ENCODE measurements at regions not wholly inside any gene's neighbourhood (a gene's known extent, or its start where the extent isn't known, plus 50 kb on each side); places are given as distances from the start of the nearest gene placed in this dataset.
"Not testable (repeated sequence)": the region's sequence is repeated elsewhere in the genome, so short reads cannot be mapped to it uniquely, and the experiment has no call there.

DNA sequence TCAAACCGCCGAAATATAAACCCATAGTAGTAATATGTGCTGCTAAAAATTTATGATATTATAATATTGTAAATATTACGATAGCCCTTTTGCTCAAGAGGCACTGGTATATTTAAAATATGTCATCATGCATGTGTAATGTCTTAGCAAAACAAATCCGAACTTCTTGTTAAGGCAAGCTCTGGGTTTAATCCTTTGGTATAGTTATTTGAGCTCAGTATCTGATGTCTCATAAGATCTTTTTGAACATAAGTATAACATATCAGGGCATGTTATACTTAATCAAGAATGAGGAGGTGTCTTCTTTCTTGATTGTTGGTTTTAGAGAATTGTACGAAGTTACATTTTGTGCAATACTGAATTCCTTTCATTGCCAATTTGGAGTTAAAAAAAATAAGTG is 154.1 kb upstream of the CBLB start:
- no peak for DNase-seq

DNA sequence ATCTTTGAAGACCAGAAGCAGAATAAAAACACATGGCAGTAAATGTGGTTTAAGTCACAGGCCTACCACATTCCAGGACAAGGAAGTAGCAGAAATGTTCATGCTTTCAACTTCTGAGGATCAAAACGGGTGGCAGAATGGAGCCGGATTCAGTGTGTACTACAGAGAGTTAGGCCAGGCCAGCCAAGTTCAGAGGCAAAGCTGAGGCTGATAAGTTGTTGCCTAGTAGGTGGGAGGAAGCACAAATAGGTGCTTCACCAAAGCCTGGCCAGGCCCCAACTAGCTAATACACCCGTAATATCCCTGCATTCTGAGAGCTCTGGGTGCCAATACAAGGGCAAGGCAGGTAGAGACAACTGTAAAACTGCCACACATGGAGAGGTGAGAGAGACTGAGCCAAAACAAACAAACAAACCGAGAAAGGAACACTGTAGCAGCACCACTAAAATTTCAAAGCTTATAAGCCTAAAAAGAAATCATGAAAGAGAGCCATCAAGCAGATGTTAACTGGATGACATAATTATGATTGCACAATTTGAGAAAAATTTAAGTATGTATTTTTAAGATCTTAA is 156.4 kb upstream of the CBLB start:
- DNase-seq, result no peak

DNA sequence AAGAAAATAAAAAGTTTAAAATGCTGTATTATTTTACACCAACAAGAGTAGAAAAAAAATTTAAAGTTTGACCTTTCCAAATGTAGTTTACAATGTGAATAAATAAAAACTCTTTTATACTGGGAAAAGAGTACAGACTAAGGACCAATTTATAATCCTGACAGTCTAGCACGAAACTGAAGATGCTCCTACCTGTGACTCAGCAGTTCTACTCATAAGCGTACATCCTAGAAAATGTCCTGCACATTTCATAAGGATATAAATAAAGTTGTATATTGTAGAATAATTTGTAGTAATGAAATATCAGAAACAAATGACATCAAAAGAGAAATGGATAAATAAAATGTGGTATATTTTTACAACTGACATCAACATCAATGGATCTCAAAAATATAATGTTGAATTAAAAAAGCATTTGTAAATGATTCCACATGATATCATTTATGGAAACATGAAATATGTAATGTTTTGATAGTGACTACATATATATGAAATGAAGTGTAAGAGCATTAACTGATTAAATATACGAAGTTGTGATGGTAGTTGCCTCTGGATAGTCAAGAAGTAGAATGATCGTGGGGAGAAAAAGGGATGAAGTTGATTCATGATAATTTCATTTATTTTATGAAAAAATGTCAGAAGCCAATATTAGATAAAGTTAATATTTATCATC is 161.3 kb upstream of the CBLB start:
- no peak for DNase-seq

DNA sequence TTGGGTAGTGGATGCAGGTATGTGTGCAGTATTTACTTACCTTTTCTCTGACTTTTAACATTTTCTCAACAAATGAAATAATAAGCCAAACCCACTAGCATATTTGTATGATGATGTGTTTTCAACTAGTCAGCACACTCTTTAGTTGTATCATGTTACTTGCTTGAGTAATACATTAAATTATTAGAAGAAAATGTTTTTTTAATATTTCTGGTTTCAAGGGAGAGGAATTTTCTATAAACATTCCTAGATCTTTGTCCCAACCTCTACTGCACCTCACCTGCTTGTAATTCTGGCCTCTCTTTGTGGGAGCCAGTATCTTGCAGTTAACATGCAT is 161.8 kb upstream of the CBLB start:
- DNase-seq, result no peak

DNA sequence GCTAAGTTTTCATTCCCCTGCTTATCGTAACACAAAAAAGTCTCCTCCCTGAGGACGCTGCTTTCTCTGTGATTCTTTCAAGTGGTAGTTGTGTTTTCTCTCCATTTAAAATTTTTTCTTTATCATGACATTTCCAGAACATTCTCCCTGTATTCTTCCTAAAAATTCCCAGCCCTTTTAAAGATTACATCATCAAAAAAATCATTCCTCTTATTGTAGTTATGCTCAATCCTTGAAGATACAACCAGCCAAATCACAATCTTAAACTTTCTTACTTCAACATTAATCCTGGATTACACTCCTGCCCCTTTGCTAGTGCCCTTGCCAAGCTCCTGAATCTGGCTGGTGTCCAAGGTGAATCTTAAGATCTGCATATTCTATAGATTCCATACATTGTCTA is 163.7 kb upstream of the CBLB start:
- no peak for DNase-seq

DNA sequence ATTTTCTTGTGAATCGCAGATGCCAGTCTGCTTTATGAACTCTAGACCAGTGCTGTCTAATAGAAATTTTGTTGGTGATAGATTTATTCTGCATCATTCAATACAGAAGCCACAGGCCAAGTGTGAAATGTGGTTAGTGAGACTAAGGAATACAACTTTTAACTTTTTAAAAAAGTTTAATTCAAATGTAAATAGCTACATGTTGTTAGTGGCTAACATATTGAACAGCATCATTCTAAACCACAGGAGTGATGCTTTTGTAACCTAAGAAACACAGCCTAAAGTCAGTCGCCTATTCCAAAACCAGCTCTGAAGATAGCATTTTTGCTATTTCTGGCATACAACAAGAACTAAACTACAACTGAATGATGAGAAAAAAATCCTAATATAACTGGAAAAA is 164.8 kb upstream of the CBLB start:
- DNase-seq, result no peak

DNA sequence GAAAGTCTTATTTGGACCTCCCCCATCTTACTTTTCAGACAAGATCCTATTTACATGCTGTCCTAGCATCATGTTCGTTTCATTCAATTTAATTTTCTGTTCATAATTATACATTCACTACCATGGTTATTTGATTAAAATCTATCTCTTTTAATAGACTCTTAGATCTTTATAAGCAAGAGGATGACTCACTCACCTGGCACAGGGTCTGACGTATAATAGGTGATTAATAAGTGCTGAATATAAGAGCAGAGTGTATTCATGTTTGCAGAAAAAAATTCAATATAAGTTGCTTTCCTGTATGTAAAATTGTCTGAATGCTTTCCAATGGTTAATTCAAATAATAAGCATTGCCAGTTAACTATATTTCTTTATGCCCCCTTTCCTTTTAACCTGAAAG is 165.5 kb upstream of the CBLB start:
- DNase-seq, result no peak

DNA sequence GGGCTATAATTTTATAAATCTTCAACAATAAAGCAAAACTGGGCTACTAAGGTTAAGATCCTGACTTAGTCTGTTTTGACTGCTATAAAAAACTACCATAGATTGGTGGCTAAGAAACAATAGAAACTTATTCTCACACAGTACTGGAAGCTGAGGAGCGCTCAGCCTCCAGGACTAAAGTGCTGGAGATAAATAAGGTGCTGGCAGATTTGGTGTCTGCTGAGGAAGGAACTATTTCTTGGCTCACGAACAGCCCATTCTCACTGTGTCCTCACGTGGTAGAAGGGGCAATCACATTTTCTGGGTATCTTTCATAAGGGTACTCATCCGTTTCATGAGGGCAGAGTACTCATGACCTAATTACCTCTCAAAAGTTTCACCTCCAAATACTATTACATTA is 166.8 kb upstream of the CBLB start:
- no peak for DNase-seq

DNA sequence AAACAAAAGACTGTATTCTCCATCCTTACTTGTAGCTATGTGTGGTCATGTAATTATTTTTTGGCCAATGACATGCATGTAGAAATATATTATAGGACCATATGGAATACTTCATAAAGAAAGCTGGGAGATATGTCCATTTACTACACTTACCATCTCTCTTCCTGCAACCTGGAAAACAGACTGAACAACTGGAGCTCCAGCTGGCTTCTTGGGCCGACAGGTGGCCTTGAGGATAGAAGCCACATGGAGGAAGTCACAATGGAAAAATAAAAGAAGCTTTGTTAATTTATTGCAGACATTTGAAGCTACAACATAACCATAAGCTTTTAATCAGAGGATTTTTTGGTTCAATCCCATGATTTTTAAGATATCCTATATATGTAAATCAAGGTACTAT is 167.9 kb upstream of the CBLB start:
- DNase-seq, result no peak

DNA sequence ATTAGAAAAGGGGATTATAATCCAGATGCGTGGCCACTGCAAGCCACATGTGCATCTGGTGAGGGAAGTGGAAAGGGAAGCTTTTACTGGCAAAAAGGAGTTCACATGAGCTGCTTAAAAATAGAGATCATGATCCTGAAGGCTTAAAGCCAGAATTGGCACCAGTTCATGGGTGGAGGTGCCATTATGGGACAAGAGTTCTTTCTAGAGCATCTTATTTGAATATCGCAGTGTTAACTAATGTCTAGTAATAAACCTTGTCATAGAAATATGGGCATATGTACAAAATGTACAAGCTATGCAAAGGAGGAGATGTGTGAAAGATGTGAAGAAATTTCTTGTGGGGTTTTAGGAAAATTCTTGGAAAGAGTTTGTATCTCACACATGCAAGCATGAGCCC is 178.4 kb upstream of the CBLB start:
- DNase-seq, result no peak

DNA sequence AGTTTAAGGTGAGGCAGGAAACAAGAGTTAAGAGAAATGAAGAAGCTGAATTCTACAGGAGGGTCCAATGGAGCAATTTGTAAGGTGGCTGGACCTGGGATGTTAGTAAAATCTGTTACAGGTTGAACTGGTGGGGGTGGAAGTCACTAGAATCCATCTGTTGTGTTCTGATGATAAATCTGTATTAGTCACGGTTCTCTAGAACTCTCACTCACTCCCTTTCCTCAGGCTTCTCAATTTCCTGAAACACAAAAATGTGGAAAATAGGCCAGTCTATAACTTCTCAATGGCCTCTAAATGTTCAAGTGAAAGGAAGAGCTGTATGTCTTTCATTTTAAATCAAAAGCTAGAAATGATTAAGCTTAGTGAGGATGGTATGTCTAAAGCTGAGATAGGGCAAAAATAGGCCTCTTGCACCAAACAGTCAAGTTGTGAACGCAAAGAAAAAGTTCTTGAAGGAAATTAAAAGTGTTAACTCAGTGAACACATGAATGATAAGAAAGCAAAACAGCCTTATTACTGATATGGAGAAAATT is 180.2 kb upstream of the CBLB start:
- DNase-seq, result no peak

DNA sequence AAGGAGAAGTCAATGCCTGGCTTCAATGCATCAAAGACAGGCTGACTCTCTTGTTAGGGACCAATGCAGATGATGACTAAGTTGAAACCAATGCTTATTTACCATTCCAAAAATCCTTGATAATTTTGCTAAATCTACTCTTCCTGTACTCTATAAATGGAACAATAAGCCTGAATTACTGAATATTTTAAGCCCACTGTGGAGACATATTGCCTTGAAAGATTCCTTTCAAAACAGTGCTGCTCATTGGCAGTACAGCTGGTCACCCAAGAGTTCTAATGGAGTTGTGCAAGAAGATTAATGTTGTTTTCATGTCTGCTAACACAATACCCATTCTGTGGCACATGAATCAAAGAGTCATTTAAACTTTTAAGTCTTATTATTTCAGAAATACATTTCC is 181.0 kb upstream of the CBLB start:
- no peak for DNase-seq

DNA sequence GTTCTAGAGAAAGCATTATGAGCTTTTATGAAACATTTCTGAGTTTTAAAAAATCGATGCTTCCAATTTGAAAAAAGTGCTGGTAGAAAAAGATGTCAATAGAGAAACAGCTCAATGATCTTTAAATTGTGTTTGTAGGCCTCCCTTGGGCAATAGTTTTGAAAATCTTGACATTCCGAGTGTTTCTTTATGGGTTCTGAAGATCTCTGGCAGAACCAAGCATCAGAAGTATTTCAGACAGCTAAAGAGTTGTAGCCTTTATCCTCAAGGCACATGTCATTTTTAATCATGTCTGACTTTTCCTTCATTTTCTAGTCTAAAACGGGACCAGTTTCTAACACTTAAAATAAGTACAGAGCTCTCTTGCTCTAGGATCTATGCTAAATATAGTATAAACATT is 188.1 kb upstream of the CBLB start:
- no peak for DNase-seq

DNA sequence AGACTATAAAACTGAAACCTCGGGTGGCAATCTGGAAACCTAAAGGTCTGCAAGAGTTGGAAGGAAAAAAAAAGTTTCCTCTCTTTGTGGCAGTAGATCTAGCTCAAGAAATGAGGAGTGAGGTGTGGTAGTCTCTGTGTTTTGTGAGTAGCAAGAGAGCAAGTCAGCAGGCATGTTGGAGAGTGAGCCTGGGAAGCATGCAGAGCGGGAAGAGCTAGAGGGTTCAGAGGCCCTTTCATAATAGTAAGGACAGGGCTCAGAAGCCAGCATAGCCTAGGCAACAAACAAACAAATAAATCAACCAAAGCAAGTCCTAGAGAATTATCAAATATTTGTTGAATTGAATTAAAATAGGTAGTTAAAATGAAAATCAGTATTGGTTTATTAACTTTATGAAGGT is 189.7 kb upstream of the CBLB start:
- no peak for DNase-seq

DNA sequence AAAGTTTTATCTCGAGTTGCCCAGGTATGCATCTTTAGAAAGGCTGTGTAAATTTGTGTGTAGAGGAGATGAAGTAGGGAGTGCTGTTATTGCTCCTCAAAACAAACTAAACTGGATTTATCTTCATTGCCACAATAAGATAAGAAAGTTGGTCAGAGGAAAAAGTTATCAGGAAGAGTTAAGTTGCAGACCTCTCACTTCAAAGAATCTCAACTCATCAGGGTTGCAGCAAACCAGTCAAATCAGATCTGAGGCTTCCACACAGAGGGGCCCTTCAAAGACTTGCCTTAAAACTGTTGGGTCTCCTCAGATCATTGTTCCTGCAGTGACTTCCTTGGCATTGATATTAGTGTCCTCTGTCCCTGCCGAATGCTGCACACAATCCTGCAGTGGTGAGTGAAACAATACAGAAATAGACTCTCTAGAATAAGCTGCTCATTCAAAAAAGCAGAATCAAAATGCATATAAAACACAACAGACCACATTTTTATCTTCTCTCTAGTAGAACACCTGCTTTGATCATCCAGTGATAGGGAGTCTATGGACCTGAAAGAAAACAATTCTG is 191.2 kb upstream of the CBLB start:
- DNase-seq, result no peak

DNA sequence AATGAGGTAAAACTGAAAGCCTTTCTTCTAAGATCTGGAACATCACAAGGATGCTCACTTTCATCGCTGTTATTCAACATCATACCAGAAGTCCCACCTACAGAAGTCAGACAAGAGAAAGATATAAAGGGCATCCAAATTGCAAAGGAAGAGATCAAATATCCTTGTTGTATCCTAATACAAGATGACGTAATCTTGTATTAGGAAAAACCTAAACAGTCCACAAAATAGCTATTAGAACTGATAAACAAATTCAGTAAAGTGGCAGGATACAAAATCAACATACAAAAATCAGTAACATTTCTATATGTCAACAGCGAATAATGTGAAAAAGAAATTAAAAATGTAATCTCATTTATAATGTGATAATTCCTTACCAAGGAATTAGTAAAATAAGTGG is 195.1 kb upstream of the CBLB start:
- DNase-seq, result no peak

DNA sequence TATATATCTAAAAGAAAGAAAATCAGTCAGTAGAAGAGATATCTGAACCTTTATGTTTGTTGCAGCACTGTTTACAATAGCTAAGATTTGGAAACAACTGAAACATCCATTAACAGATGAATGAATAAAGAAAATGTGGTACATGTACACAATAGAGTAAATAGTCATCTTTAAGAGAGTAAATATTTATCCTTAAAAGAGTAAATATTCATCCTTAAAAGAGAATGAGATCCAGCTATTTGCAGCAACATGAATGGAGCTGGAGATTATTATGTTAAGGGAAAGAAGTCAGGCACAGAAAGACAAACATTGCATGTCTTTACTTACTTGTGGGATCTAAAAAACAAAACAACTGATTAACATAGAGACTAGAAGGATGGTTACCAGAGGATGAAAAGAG is 197.0 kb upstream of the CBLB start:
- DNase-seq, result no peak

DNA sequence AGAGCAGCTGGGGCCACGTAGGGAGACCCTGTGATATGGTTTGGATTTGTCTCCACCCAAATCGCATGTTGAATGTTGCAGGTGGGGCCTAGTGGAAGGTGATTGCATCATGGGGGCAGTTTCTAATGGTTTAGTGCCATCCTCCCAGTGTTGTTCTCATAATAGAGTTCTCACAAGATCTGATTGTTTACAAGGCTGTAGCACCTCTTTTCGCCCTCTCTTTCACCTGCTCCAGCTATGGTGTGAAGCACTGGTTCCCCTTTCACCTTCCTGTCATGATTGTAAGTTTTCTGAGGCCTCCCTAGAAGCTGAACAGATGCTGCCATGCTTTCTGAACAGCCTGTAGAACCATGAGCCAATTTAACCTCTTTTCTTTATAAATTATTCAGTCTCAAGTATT is 198.9 kb upstream of the CBLB start:
- no peak for DNase-seq

DNA sequence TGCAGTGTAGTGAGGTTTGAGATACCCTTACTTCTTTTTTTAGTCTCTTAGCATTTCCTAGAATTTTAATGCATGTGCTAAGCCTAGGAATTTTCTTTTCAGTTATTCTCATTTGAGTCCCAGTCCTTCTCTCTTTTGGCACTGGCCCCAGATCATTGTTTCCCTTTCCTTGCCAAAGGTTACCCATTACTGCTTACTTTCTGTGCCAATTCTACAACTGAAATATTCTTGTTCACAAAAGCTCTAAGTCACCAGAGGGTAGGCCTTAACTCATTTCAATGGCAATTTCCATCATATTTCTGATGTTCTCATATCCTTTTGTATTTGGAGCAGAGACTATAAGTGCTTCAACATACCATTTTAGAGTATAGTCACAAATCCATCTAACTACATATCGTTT is 199.6 kb upstream of the CBLB start:
- no peak for DNase-seq

DNA sequence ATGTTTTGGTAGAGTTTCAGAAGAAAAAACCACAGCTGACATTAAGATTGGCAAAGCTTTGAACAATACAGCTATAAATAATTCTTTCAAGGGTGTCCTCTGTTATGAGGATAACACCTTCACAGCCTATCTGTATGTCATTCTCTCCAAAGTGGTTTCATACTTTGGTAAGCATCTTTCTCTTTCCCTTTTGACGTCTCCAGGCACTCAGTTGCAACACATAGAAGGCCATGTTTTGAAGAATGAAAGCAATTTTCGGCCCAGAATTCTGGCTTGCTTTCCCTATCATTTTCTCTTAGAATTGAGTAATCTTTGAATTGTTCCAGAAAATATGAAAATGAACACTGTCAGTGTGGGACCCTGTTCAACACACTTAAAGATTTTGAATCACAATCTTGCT is 200.0 kb upstream of the CBLB start:
- DNase-seq, result no peak

DNA sequence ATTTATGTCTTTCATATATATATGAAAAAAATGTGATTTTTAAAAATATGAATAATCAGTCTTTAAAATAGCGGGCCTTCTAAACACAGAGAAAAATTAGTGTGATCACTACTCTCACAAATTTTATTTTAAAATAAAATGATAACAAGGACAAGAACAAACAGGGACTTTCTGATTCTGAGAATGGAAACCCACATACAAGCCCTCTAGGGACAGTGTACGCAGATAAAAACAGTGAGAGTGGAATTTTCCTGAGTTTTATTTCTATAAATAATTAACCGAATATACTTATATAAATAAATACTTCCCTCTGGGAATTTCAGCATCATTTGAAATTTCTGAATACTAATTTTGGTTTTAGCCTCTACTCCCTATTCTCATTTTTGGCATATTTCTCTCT is 201.4 kb upstream of the CBLB start:
- no peak for DNase-seq

DNA sequence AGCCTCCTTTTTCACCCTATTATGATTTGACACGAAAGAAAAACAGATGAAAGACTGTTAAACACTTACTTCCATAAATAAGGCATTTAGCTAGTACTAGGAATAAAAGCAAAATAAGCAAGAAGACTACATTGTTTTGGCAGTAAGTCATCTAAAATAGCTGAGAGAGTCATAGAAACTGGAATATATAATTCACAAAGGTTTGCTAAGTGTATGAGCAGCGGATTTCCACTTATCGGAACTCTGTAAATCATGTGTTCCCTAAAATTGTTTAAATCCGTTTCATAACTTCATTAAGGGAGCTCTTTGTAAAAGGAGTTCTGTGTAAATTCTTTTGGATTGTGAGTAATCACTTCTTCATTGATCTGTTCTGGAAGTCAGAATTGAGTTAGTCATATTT is 202.5 kb upstream of the CBLB start:
- no peak for DNase-seq

DNA sequence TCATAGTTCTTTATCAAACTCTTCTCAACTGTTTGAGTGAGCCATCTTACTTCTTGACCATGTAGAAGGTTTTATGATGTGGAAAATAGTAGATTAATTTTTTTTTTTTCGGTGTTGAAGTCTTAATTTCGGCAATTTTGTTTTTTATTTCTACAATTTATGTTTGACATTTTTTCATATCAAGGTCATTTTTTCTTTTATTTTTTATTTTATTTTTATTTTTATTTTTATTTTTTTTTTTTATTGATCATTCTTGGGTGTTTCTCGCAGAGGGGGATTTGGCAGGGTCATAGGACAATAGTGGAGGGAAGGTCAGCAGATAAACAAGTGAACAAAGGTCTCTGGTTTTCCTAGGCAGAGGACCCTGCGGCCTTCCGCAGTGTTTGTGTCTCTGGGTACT is 203.8 kb upstream of the CBLB start:
- not testable (repeated sequence) for DNase-seq

DNA sequence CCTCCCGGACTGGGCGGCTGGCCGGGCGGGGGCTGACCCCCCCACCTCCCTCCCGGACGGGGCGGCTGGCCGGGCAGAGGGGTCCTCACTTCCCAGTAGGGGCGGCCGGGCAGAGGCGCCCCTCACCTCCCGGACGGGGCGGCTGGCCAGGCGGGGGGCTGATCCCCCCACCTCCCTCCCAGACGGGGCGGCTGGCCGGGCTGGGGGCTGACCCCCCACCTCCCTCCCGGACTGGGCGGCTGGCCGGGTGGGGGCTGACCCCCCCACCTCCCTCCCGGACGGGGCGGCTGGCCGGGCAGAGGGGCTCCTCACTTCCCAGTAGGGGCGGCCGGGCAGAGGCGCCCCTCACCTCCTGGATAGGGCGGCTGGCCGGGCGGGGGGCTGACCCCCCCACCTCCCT is 205.0 kb upstream of the CBLB start:
- not testable (repeated sequence) for DNase-seq

All from left kidney (tissue), 1 donor.